Stomach smooth muscle (tissue), 2 donors: ENCODE measurements at regions not wholly inside any gene's neighbourhood (a gene's known extent, or its start where the extent isn't known, plus 50 kb on each side); places are given as distances from the start of the nearest gene placed in this dataset.
"Not testable (repeated sequence)": the region's sequence is repeated elsewhere in the genome, so short reads cannot be mapped to it uniquely, and the experiment has no call there.

Experiments
- H3K27ac ChIP-seq: one replicate; pipeline ENCODE4 v1.7.0; 2013; ENCODE audit warnings: mild to moderate bottlenecking, low read length, inconsistent platforms
- H3K27me3 ChIP-seq, 2 donors: one replicate each; pipeline ENCODE4 v1.7.0; 2013; ENCODE audit warnings: low read length in 2 of 2; ENCODE audit not compliant: insufficient read depth in 2 of 2, control insufficient read depth in 1 of 2
- H3K36me3 ChIP-seq, 2 donors: one replicate each; pipeline ENCODE4 v1.7.0; 2013; ENCODE audit warnings: low read length in 2 of 2; ENCODE audit not compliant: control insufficient read depth in 2 of 2, insufficient read depth in 2 of 2
- H3K4me1 ChIP-seq: one replicate; pipeline ENCODE4 v1.7.0; 2013; ENCODE audit warnings: low read length; ENCODE audit not compliant: control insufficient read depth, insufficient read depth
- H3K4me3 ChIP-seq, 2 donors: one replicate each; pipeline ENCODE4 v1.7.0; 2013; ENCODE audit warnings: low read length in 2 of 2
- H3K9ac ChIP-seq, 2 donors: one replicate each; pipeline ENCODE4 v1.7.0; 2013; ENCODE audit warnings: low read length in 2 of 2, mild to moderate bottlenecking in 1 of 2
- H3K9me3 ChIP-seq, 2 donors: one replicate each; pipeline ENCODE4 v1.7.0; 2013; ENCODE audit warnings: low read length in 2 of 2; ENCODE audit not compliant: control insufficient read depth in 2 of 2
- donor health status: healthy.
- donor health status: Pancreatic carcinoma.

DNA sequence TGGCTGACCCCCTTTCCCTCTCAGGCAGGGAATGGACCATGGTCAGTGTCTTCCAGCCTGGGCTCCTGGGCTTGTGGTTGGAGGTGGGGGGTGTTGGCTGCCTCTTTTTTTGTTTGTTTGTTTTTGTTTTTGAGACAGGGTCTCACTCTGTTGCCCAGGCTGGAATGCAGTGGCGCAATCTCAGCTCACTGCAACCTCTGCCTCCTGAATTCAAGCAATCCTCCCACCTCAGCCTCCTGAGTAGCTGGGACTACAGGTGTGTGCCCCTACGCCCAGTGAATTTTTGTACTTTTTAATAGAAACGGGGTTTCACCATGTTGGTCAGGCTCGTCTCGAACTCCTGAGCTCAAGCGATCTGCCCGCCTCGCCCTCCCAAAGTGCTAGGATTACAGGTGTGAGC, 465.8 kb downstream of the STK39 start:
- H3K9me3 ChIP-seq, H3K9ac ChIP-seq, H3K27me3 ChIP-seq, H3K4me1 ChIP-seq, H3K36me3 ChIP-seq, H3K4me3 ChIP-seq, H3K27ac ChIP-seq: not testable (repeated sequence)

DNA sequence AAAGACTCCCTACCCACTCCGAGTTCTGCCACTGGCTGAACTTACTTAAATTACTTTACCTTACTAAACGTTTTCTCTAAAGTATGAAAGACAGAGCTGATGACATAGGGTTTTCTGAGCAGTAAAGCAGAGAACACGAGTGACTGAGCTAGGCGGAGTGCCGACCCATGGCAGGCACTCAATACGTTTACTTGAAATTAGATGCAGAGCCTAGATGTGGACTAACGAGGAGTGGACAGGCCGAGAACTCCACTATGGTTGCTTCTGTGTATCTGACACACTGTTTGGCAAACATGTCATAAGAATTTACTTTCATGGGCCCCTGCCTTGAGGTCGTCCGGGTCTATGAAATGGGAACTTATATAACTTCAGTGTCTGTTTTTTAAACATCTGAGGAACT, 471.0 kb downstream of the STK39 start:
- Histone ChIP-seq H3K36me3 (no peaks in the 10 kb centered on the region), H3K9me3 (no peaks in the 10 kb centered on the region), H3K9ac (no peak overlapping the region), H3K27me3 (no peaks in the 10 kb centered on the region), H3K4me3 (no peak overlapping the region), H3K4me1 (no peaks in the 10 kb centered on the region), H3K27ac (no peak overlapping the region)

DNA sequence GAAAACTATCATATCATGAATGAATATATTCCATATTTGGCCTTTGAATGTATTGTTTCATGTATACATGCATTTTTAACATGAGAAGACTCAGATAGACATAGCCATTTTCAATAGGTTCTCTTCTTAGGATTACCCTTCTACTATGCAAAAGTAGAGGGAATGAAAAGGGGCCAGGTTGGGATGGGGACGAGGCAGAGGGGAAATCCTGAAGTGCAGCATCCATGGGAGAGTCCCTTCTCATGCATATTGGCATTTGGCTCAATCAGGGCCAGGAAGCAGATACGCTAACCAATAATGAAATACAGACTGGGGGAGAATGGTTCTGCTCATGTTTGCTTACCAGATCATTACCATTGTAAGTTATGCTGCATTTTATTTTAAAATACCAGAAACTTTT, 475.8 kb downstream of the STK39 start:
- no peaks in the 10 kb centered on the region for H3K27me3 ChIP-seq
- no peak overlapping the region for H3K27ac ChIP-seq
- H3K4me3 ChIP-seq: no peak overlapping the region
- no peaks in the 10 kb centered on the region for H3K9me3 ChIP-seq
- no peak overlapping the region for H3K9ac ChIP-seq
- H3K4me1 ChIP-seq: no peaks in the 10 kb centered on the region
- H3K36me3 ChIP-seq: no peaks in the 10 kb centered on the region

DNA sequence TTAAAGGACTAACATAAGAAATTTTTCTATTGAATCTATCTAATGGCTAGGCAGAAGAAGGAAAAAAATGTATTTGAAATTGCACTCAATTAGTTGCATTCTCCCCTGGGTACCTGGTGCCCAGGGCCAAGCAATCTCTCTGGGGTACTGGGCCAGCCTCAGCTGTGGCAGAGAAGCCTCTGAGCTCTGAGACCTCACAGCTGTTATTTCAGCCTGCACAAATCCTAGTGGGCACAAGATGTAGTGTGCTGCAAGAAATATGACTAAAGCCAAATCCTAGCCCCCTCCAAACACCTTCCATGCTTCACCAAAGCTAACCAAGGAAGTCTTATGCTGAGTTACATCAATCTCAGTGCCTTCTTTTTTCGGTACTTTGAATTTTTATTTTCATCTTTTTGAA, 478.4 kb downstream of the STK39 start:
- H3K4me1 ChIP-seq: no peaks in the 10 kb centered on the region
- H3K27ac ChIP-seq: no peak overlapping the region
- H3K9ac ChIP-seq: no peak overlapping the region

DNA sequence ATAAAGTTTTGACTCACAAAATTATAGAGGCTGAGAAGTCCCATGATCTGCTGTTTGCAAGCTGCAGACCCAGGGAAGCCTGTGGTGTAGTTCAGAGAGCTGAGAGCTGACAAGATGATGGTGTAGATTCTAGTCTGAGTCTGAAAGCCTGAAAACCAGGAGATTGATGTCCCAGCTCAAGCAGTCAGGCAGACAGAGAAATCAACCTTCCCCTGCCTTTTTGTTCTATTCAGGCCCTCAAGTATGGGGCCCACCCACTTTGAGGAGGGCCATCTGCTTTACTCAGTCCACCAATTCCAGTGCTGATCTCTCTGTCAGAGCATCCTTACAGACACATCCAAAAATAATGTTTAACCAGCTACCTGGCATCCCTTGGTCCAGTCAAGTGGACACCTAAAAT, 479.6 kb downstream of the STK39 start:
- H3K27ac ChIP-seq: no peak overlapping the region
- H3K9ac ChIP-seq: no peak overlapping the region
- no peaks in the 10 kb centered on the region for H3K9me3 ChIP-seq
- H3K4me3 ChIP-seq: no peak overlapping the region
- no peaks in the 10 kb centered on the region for H3K4me1 ChIP-seq
- H3K27me3 ChIP-seq: no peaks in the 10 kb centered on the region
- H3K36me3 ChIP-seq: no peaks in the 10 kb centered on the region

More for the DNA sequence above, 478.4 kb downstream of the STK39 start:
- Histone ChIP-seq H3K36me3 (no peaks in the 10 kb centered on the region), H3K27me3 (no peaks in the 10 kb centered on the region), H3K9me3 (no peaks in the 10 kb centered on the region), H3K4me3 (no peak overlapping the region)

DNA sequence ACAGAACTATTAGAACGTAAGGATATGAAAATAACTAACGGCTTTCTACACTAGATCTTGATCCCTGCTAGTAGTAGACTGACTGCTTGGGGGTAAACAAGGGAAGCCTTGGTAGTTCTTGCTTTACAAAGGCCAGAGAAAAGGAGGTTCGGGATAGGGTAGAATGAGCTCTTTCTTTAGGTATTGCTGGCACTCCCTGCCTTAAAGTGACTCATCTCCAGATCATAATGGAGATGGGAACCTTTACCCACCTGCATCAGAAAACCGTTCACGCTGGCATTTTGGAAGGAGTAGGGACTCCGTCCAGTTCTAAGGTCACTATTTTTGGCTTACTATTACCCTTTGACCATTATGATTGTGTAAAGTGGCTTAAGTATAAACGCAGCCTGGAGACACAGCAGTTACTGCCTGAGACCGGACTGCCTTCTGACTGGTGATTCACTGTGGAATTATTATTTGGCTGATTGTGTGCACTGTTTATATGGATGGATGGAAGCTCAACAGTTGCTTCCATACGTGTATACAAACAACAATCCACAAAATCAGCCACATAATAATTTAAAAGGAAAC, 482.5 kb downstream of the STK39 start:
- Histone ChIP-seq H3K9me3 (no peaks in the 10 kb centered on the region), H3K4me1 (no peaks in the 10 kb centered on the region), H3K9ac (no peak overlapping the region), H3K27ac (no peak overlapping the region), H3K27me3 (no peaks in the 10 kb centered on the region), H3K4me3 (no peak overlapping the region), H3K36me3 (no peaks in the 10 kb centered on the region)

DNA sequence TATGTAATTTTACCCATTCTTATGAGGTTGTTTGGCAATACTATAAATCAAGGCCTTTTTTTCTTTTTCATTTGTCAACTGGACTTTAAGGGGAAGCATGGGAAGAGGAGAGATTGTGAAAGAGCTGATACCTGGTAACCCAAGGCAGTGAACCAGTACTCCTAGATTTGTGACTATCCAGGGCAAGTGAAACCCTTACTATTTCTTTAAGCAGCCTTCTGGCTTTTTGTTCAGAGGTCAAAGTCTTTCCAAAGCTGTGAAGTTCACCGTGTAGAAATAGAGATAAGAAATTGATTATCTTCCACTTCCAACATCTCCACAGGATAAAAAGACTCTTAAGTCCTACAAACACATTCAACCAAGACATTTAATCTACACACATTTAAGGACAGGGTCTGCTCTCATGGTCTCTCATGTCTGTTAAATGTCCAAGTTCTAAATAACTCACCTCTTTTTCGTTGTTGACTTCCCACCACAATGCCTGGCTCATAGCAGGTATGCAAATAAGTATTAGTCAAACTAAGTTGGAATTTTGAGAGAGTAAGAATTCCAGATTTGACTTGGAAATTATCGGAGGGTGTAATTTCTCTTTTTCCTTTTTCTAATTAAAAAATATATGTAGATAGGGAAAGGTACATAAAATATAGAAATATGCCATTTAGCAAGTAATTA, 485.8 kb downstream of the STK39 start:
- no peaks in the 10 kb centered on the region for H3K36me3 ChIP-seq
- no peak overlapping the region for H3K9ac ChIP-seq
- H3K9me3 ChIP-seq: no peaks in the 10 kb centered on the region
- H3K27me3 ChIP-seq: no peaks in the 10 kb centered on the region
- no peaks in the 10 kb centered on the region for H3K4me1 ChIP-seq
- H3K4me3 ChIP-seq: no peak overlapping the region
- no peak overlapping the region for H3K27ac ChIP-seq

DNA sequence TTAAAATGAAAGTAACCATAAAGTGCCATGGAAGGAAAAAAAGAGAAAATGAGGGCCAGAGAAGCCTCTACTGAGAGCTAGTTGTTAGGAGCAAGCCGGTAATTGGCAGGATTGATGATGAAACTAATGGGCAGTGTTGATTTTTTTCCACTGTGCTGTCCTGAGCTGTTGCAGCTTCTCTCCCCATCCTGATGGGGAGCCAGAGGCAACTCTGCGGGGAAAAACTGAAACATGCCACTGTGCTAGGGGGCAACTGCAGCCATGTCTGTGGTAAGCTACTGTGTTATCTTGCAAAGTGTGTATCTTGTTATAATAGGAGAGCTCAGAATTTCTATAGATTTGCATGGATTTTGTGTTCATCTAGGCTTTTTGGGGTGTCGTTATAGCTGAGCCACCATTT, 487.9 kb downstream of the STK39 start:
- Histone ChIP-seq H3K27me3 (no peaks in the 10 kb centered on the region), H3K36me3 (no peaks in the 10 kb centered on the region), H3K4me1 (no peaks in the 10 kb centered on the region), H3K9me3 (no peaks in the 10 kb centered on the region), H3K4me3 (no peak overlapping the region), H3K27ac (no peak overlapping the region), H3K9ac (no peak overlapping the region)

DNA sequence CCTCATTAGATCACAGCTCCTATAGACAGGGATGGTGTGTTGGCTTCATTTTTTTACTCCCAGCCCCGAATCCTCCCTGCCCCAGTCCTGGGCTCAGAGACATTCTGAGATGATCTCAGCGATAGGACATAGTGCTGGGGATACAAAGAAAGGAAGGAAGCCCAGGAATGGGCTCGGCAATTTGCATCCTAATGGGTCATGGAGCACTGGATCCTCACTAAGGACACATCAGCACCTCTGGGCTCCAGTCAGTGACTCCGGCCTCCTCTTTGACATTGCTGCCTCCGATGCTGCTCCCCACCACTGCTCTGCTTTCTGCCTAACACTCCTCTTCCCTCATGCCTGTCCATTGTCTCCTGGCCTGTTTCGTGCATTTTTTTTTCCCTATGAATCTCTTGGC, 489.1 kb downstream of the STK39 start:
- no peak overlapping the region for H3K9ac ChIP-seq
- H3K27me3 ChIP-seq: no peaks in the 10 kb centered on the region
- H3K9me3 ChIP-seq: no peaks in the 10 kb centered on the region
- H3K4me3 ChIP-seq: no peak overlapping the region
- H3K4me1 ChIP-seq: no peaks in the 10 kb centered on the region
- H3K27ac ChIP-seq: no peak overlapping the region
- no peaks in the 10 kb centered on the region for H3K36me3 ChIP-seq

DNA sequence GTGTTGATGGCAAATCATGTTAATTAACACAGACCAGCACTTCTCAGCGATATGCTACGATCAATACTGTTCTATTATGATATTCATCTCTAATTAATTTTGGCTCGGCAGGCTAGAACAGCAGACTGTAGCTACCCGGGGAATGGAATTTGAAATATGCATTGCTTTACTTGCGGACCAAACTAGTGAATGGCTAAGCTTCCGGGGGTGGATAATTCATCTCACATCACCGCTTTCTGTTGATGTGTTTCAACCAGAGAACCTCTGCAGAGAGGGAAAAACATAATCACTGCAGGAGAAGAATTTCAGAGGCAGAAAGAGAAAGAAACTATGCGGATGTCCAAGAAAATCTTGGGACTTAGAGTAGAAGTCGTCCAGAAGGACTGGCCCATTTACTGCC, 490.9 kb downstream of the STK39 start:
- Histone ChIP-seq H3K4me1 (no peaks in the 10 kb centered on the region), H3K9ac (no peak overlapping the region), H3K27me3 (no peaks in the 10 kb centered on the region), H3K9me3 (no peaks in the 10 kb centered on the region), H3K4me3 (no peak overlapping the region), H3K36me3 (no peaks in the 10 kb centered on the region), H3K27ac (no peak overlapping the region)

DNA sequence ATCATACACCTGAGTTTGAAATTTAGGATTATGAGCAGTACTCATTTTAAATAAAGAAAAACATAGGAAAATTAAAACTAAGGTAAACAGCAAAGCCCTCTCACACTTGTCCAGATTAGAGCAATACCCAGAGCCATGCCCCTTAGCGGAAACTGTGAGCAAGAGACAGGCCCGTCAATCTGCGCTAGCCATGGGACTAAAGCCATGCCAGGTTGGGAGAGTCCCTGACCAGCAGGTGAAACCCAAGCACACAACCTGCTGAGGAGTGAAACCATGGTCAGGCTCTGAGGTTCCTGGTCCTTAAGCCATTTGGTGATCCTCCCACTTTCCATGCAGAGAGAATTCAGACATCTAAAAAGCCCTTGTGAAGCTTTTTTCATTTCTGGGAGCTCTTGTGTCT, 494.3 kb downstream of the STK39 start:
- Histone ChIP-seq H3K27ac (no peak overlapping the region), H3K4me1 (no peaks in the 10 kb centered on the region), H3K9me3 (no peaks in the 10 kb centered on the region), H3K9ac (no peak overlapping the region), H3K4me3 (no peak overlapping the region), H3K36me3 (no peaks in the 10 kb centered on the region), H3K27me3 (no peaks in the 10 kb centered on the region)
